CD4-positive, alpha-beta T cell treated with Interleukin-6 at 100 ng/mL for 8 hours (primary cell): ENCODE measurements at regions not wholly inside any gene's neighbourhood (a gene's known extent, or its start where the extent isn't known, plus 50 kb on each side); places are given as distances from the start of the nearest gene placed in this dataset.

Experiments used
- DNase-seq: peaks from one replicate; pipeline ENCODE4 v3.0.0-alpha.2; 2020; ENCODE audit warnings: mixed read lengths, low spot score

GRCh38 chr1:87720561-87720960 is 391.9 kb downstream of the LMO4 start:
- no peak for DNase-seq

- DNase-seq: no peak
Measured at GRCh38 chr1:87723193-87723592, 394.5 kb downstream of the LMO4 start.

- no peak for DNase-seq
Measured at GRCh38 chr1:87728169-87728568, 399.5 kb downstream of the LMO4 start.

GRCh38 chr1:87730274-87731216 is 401.9 kb downstream of the LMO4 start:
- DNase-seq: no peak

DNA sequence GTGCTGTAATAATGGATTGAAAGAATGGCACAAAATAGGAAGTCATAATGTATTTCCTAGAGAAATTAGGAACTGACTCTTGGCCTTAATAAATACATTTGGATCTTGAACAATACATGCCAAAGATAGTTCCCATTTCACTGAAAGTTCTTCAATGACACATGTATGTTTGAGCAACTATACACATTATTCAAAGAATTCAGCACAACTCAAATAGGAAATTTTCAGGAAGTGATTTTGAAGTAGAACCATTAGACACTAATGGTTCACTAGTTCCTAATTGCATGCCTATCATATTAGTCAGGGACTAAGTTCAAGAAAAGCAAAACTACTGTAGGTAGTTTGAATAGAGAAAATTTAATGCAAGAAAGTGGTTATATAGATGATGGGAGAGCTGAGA is 404.7 kb downstream of the LMO4 start:
- no peak for DNase-seq

GRCh38 chr1:87735750-87736149 is 407.1 kb downstream of the LMO4 start:
- DNase-seq: no peak

- DNase-seq: no peak
Measured at GRCh38 chr1:87739141-87739540, 410.5 kb downstream of the LMO4 start.

- DNase-seq: no peak
Measured at GRCh38 chr1:87739704-87740103, 411.0 kb downstream of the LMO4 start.

GRCh38 chr1:87743256-87743655 is 414.6 kb downstream of the LMO4 start:
- no peak for DNase-seq

DNA sequence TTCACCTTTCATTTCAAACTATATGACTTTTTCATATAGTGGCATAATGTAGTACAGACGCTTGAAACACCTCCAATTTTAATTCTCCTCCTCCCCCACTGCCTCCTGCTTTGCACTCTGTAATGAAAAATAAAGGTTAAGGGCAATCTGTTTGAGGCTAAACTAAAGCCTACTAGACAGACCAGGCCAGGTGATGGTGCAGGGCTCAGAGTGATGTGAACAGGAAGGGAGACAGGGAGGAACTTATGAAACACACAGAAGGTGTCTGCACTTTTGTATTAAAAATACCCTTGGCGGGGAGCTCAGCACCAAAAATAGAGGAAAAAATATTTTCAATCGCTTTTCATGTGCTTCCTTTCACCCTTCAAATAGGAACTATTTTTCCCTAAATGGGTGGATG is 415.4 kb downstream of the LMO4 start:
- DNase-seq: no peak

DNA sequence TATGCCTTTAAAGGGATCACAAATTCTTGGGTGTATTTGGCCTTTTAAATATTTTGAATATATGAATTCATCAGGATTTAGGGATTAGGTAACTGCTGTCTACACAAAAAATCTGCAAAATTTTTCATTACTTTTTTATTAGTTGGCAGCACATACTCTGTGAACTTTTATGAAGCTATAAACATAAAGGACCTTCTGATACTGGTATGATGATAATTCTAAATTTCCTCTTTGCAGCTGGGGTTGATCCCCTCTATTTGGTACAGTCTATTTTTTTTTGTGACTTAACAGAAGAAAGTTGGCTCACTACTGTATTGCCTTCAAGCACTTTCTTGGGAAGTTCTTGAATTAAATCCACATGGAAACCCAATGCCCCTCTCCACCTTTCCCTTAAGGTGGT is 416.1 kb downstream of the LMO4 start:
- DNase-seq: no peak

- DNase-seq: no peak
Measured at GRCh38 chr1:87753366-87753765, 424.7 kb downstream of the LMO4 start.

- no peak for DNase-seq
Measured at GRCh38 chr1:87754139-87754538, 425.5 kb downstream of the LMO4 start.

DNA sequence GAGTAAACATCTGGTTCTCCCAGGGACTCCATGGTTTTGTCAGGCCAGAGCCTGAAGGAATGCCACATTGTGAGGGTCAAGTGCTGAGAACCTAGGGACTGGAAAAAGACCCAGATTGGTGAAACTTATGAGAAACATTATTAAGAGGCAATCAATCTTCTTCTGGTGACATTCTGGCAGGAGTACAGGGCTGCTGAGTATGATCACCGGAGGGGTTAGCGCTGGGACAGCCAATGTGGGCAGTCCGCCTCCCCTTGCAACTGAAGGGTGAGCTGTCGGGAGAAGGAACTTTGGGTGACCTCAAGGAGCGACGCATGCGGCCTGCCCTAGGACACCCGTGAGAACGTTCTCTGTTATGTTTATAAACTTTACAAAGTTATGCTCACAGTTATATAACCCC is 429.0 kb downstream of the LMO4 start:
- DNase-seq: no peak

DNA sequence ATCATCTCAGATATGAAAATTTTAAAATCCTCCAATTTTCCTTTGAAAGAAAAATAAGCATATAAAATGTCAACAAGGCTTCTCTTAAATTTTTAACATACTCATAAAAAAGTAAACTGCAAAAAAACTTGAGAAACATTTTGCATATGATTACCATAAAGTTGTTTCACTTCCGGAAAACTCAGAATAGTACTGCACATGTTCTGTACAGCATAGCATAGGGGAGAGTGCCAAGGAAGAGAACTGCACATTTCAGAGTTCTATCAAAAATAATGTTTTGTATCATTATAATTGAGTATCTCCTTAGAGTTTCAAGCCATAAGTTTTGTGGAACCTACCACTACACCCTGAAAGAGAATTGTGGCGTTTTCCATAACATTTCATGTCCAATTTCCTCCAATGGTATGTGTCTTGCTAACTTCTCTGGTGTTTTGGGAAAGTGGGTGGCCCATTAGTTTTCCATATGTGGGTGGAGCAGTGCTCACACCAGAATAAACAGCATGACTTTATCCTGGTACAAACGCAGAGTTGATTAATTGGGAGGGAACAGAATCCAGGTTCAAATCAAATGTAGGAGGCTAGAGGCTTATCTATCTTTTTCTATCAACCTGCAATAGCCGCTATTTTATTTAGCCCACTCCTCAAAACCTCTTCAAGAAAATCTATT is 430.9 kb downstream of the LMO4 start:
- no peak for DNase-seq

GRCh38 chr1:87760155-87760554 is 431.5 kb downstream of the LMO4 start:
- no peak for DNase-seq

DNA sequence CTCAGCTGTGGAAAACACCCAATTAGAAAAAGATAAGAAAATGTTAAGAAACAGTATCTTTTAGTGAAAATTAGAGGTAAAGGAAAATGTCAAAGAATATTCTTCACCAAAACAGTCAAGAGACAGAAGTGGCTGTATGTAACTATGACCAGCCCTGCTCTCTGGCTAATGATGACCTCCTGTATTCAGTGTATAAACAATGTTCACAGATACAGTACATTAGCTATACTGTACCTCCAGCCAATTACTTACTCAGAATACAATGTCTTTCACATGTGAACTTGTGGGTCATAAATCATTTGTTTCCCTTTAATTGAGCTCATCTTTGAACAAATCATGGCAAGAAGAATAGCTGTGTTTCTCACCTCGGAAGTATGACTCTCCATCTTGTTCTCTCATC is 432.0 kb downstream of the LMO4 start:
- DNase-seq: no peak

DNA sequence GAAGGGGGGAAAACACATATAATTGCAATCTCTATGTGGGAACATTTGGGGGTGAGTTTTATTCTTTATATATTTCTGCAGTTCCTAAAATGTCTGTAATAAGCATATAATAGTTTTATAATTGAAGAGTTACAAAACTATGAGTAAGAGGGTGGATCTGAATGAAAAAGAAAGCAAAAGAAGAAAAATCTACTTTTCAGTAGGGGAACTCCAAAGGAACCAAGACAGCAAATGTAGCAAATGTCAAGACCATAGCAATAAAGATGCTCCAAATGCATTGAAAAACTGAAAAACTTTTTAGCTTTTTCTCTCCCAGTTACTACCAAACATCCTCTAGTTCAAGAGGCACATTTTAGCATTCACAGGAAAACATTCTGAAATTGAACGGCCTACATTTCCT is 434.8 kb downstream of the LMO4 start:
- DNase-seq: no peak

- DNase-seq: no peak
Measured at GRCh38 chr1:87765057-87765680, 436.5 kb downstream of the LMO4 start.

DNA sequence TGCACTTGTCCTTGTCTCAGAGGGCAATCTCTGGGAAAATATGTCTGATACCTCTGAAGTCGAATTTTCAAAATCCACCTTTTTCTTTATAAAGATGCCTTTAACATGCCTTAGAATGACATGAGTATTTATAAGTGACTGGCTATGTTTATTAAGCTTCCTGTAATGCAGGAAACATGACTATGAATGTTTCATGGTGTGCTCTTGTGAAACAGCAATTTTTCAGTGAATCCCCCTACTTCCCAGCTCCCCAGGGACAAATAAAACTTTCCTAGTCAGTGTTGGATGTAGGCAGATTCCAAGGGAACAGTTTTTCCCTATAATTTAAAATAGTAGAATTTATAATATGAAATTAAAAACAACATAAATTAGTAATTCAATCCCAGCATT is 437.0 kb downstream of the LMO4 start:
- DNase-seq: no peak

DNA sequence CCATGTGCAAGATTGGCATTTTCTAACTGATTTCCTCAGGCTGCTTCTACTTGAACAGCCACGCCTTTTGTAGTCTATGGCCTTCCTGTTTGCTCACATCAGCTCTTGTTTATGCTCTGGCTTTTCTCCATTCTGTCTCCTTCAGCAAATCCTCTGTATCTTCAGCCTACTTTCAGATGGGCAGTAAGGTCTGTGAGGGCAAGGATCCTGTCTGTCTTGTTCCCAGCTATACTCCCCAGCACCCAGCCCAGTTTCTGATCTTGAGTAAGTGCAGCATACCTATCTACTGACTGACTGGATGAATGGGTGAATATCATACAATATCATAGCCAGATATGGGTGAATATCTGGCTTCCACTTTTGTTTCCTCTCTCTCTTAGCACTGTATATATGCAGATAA is 438.1 kb downstream of the LMO4 start:
- no peak for DNase-seq

DNA sequence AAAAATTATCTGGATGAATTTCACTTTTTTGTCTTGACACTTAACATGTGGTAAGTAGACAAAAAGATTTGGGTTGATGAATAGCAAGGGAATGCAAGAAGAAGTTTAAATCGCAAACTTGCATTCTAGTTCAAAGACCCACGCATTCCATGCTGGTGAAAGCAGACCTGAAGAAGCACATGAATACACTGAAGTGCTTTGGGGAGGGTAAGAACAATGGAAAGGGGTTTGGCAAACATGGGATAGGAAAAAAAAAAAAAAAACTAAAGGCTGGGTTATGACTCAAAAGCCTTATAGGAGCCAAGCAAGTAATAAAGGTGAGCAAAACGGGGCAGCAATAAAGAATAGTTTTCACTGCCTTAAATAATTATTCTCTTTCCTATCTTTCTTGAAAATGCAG is 450.2 kb downstream of the LMO4 start:
- DNase-seq: no peak

DNA sequence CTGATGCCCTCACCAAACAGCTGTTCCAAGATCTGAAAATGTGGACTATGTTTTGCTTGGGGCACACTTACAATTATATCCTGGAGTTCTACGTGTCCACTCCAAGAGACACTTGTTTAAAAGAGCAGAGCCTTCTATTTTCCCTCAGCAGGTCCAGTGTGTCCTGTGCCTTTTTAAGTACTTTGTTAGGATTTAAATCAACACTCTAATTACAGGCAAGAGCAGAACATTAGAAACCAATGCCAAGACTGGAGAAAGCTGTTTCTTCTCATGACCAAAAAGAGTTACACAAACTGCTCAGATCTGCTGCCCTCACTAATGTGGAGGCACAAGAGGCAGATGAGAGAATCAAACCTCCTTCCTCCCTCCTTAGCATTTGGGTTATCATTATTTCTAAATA is 452.9 kb downstream of the LMO4 start:
- no peak for DNase-seq
